IPS-NIHi7 (cell line): ENCODE measurements at regions not wholly inside any gene's neighbourhood (a gene's known extent, or its start where the extent isn't known, plus 50 kb on each side); places are given as distances from the start of the nearest gene placed in this dataset.
"Not testable (repeated sequence)": the region's sequence is repeated elsewhere in the genome, so short reads cannot be mapped to it uniquely, and the experiment has no call there.

Experiments used
- DNase-seq: peaks from one replicate; pipeline ENCODE4 v3.0.0; 2012; ENCODE audit warnings: mixed read lengths; ENCODE audit errors: extremely low spot score

DNA sequence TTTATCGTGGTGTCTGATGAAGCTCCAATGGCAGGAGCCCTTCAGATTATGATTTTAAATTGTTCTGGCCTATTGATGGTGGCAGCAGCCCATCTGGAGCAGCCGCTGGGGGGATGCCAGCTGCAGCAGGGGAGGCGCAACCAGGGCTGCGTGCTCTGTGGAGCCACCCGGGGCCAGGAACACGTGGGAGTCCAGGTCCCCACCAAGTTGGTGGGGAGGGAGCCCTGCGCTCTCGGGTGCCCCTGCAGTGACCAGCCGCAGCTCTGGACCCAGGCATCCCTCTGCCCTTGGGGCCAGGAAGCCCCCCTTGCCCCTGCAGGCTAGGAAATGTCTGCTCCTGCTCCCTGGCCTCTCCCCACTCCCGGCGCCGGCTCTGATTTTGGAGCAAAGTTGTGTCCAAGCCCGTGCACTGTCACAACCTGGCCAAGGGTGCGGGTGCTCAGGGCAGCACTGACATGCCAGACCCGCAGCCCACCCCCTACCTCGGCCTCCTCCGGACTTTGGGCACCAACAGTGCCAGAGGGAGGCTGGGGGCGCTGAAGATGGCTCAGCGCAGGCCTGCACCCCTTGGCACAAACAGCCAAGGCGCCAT is 147.2 kb upstream of the ADO start:
- no peak for DNase-seq

DNA sequence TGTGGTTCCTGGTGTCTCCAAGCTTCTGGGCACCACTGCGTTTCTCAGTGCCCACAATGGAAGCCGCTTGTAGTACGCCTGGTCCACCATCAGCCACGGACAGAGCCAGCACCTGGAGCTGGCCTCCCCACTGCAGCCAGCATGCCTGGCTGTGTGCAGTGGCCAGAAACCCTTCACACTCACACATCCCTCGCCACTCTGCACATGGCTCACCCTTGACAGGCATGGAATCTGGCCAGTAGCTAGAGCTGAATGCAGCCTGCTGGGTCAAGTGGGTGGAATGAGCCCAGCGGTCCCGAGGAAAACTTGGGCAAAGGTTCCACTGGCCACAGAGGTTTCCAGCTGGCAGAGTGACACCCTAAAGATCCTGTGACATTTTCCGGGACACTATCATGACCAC is 146.0 kb upstream of the ADO start:
- no peak for DNase-seq

DNA sequence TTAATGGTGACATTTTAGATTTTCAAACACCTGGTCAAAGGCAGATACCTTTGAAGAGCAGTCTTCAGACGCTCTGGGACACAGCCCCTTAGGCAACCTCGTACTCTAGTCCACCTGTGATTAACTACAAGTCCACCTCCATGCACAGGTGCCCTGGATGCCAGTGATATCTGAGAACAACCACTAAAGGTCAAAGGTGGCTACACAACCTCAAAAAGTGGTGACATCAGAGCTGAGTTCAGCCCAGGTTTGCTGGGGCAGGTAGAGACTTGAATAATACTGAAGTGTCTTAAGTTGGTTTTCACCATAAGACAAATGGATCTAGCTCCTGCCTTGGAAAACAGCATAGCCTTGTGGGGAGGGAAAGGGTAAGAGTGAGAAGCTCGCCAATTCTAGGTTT is 143.4 kb upstream of the ADO start:
- DNase-seq = no peak

- peak; percentile 27 for DNase-seq
Measured at GRCh38 chr10:62662486-62662885, 142.0 kb upstream of the ADO start.

DNA sequence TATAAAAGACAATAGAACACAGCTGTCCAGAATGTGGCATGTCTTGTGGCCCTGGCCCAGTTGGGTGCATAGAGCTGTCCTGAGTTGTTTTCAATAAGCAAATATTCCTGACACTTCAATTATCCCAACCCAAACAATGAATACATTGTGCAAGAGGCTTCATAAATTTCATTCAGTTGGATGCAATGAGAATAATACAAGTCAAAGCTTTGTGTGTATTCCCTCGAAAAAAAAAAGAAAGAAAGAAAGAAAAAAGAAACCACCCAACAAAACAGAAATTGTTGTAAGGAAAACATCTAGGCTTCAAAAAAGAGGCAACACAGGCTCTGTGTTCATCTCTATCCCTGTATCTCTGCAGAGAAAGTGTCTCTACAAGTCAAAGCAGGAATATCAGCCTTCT is 138.7 kb upstream of the ADO start:
- DNase-seq = no peak

DNA sequence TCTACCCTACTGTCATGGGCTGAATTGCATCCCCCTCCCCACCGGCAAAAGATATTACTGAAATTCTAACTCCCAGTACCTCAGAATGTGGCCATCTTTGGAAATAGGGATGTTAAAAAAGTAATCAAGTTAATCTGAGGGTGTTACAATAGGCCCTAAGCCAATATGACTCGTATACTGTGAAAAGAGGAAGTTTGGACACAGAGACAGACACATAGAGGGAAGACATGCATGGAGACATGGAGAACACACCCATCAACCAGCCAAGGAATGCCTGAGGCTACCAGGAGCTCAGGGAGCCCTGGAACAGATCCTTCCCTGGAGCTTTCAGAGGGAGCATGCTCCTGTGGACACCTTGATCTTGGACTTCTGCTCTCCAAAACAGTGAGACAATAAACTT is 138.2 kb upstream of the ADO start:
- no peak for DNase-seq

DNA sequence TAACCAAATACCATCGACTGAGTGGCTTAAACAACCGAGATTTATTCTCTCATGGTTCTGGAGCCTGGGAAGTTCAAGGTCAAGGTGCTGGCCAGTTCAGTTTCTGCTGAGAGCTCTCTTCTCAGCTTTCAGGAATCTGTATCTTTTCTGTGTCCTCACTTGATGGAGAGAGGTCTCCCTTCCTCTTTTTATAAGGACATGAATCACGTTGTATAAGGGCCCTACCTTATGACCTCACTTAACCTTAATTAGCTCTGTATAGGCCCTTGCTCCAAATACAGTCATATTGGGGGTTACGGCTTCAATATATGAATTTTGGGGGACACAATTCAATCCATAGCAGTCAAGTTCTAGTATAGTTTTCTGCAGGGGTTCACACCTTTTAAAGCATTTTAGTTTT is 135.2 kb upstream of the ADO start:
- DNase-seq = no peak

GRCh38 chr10:62671104-62671503 is 133.4 kb upstream of the ADO start:
- DNase-seq = no peak

DNA sequence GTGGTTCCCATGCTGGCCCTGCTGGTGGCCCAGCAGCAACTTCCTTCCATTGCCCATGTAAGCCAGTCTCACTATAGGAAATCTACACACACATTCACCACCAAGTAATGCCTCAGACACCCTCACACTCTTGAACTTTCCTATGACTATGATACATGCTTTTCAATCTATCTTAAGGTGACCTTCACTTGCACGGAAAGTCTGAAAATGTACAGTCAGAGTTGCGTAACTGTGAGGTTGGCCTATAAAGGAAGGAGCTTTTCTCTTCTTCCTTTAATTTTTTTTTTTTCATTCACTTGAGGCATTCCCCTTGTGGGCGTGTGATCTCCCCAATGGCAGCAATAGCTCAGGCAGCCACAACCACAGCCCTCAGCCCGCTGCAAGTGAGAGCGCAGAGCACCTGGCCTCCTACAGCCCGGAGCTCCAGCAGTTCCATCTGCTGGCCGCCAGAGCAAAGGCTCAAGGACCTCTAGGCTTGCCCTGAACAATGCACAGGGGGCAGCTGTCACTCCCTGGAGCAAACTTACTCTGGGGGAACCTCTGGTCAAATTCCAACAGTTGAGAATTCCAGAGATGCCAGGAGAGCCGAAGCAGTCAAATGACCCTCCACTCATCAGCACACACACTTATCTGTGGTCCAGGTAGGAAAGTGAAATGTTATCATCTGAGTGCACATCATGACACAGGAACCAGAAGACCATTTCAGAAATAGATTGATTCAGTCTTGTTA is 123.1 kb upstream of the ADO start:
- DNase-seq = peak; percentile 78

DNA sequence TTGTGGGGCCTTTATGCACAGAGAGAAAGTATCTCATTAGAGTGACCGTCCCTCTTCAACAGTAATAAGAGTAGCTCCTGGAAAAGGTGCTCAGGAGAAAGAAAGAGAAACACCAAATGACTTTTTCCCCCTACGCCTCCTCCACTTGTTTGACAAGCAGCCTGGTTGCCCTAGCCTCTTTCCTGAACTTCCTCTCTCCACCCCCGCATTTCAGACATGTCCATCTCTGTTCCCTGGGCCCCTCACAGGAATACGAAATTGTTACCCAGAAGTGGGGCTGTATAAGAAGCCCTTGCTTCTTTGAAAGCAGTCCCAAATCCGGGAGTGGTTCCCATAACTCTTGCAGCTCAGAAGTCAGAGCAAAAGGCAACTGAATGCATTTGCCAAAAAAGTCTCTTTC is 119.6 kb upstream of the ADO start:
- DNase-seq = no peak

DNA sequence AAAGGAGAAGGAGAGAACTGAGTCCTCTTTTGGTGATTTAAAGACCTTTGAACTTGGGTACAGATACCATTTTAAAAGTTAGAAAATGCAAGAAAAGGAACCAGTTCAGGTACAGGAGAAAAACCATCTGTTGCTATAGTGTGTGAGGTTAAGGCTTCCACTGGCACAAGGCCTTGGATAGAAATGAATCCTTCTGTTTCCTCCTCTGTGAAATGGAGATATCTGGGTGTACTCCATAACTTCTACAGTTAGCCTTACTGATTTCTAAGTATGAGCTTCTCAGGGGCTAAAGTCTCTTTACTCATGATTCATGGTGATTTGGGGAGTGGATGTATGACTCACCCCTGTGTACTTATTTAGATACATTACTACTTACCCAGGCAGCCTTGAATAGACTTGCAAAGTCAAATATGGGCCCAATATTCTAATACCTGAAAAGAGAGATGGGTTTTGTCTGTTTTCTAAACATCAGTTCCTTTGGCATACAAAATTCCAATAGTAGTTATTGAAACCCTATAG is 117.2 kb upstream of the ADO start:
- no peak for DNase-seq

DNA sequence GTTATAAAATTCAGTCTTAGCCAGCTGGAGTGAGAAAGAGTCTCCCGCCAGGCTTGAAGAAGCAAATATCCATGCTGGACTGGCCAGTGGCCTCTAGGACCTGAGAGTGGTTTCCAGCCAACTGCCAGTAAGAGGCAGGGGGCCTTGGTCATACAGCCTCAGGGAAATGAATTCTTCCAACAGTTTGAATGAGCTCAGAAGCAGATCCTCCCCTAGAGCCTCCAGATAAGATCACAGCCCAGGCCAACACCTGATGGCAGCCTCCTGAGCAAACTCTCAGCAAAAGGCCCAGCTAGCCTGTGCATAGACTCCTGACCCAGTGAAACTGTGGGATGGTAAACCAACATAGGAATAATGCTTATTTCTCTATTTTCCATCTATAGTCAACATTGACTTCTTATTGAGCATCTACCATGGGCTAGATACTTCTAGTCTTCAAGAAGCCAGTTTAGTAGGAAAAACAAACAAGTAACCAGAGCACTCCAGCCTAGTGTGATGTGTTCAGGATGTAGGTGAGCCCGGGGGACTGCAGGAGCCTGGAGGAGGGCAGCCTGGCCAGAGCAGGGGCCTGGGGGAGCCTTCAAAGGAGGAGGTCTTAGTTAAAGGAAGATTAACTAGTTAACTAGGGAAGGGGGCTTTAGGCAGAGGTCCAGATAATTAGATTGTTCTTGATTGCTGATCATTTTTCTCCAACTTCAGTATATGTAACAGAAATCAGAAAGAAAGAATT is 115.4 kb upstream of the ADO start:
- DNase-seq = no peak

DNA sequence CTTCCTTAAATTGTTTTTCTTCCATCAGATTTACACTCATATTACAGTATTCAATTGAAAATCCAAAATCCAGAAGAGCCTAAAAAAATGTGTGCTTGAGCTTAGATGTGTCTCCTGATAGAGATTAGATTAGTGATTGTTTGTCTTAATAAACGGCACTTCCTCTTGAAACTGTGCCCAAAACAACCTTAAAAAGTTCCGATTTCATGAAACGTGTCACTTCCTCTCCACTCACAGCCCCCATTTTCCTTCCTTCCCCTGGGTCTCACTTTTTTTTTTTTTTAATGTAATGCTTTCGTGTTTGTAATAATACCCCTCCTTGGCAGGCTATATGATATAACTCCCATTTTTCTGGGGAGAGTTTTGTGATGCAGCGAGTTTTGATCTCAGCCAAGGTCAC is 114.8 kb upstream of the ADO start:
- DNase-seq = no peak

DNA sequence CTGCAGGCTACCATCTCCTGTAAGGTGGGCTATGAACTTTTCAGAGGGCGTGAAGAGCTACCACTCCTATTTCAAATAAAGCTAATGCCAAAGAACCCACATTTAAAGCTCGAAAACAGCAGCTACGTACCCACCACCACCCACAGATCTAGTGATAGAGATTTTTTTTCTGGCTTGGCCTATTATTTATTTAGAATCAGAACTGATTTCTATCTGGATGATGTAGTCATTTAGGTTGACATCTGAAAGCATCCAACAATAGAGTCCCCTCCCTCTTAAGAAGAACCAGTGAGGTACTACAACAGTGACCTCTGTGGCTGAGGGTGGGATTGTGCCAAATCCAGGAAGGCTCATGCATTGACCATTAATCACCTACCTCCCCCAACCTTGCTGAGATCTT is 113.8 kb upstream of the ADO start:
- peak; percentile 54 for DNase-seq

DNA sequence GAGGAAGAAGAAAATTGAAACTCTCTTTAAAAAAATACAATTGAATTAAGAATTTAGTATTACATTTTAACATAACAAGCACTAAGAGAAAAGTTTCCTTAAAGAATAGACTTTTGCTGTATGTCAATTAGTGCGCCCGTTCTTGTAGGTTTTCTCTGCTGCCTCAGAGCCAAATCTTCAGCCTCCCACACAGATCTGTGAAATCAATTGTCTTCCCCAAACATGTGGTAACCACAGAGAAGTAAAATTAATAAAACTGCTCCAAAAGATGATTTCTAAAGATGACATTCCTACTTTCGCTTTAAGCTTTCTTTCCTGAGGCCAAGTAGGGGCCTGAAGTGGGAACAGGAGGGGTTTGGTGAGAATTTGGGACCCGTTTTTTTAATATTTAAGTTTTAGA is 113.2 kb upstream of the ADO start:
- DNase-seq = no peak

DNA sequence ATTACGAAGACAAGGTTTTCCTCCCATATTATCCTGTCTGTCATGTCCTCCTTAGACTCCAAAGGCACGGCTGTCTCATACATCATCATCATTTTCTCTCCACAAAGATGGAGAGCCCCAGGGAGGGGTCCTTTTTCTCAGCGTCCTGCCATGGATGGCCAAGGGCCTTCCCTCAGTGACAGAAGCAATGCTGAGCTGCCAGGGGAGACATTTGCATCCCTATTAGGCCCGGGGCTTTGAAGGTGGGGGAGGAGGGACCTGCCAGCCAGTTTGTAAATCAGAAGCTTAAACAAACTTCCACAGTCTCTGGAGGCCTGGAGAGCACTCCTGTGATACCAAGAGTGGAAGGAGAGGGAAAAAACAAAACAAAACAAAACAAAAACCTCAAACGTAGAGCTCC is 112.4 kb upstream of the ADO start:
- DNase-seq = peak; percentile 69

DNA sequence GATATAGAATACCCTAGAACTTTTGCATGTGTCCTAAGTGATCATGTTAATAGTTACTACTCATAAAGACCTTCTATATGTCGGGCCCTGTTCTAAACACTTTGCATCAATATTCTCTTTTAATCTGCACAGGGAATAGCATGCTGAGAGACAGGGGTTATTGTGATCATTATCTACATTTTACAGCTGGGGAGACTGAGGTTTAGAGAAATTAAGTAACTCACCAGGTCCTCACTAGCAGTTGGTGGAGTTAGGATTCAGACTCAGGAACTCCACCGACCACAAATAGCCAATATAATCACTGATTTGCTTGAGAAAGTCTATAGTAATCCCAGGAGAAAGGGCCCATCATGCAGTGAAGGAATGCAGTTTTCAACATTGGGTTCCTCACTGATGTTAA is 111.2 kb upstream of the ADO start:
- DNase-seq = no peak

GRCh38 chr10:62694537-62695126 is 109.9 kb upstream of the ADO start:
- DNase-seq = no peak

GRCh38 chr10:62696798-62697197 is 107.7 kb upstream of the ADO start:
- no peak for DNase-seq

DNA sequence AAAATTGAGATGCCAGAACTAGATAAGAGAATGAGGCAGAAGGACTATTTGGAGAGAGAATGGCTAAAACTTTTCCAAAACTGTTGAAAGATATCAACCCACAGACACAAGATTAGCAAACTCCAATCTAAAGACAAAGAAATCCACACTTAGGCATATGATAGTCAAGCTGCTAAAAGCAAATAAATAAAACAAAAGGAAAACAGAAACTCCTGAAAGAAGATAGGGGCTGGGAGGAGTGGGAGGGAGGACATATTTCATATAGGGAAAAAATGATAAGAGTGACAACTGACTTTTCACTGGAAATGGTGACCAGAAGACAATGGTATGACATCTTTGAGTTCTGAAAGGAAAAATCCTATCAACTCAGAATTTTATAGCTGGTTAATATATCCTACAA is 105.4 kb upstream of the ADO start:
- no peak for DNase-seq

DNA sequence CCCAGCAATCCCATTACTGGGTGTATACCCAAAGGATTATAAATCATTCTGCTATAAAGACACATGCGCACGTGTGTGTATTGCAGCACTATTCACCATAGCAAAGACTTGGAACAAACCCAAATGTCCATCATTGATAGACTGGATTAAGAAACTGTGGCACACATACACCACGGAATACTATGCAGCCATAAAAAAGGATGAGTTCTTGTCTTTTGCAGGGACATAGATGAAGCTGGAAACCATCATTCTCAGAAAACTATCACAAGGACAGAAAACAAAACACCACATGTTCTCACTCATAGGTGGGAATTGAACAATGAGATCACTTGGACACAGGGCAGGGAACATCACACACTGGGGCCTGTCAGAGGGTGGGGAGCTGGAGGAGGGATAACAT is 100.4 kb upstream of the ADO start:
- not testable (repeated sequence) for DNase-seq

DNA sequence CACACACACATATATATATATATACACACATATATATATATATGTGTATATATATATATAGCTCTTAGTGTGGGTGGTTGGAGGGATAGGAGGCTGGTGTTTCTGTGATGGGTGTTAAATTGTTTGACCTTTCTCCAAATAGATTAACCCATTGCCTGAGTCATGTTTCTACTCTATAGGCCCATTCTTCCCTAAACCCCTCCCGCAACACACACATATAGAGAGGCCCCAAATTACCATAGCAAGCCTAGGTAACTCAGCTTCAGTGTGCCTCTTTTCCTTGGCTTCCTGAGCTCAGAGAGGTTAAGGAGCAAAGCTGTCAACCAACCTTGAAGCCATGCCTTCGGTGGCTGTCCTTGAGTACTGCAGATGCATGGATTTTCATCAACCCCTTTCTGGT is 98.7 kb upstream of the ADO start:
- no peak for DNase-seq

- DNase-seq = no peak
Measured at GRCh38 chr10:62707810-62708209, 96.7 kb upstream of the ADO start.
